Keratinocyte (primary cell): ENCODE measurements at regions not wholly inside any gene's neighbourhood (a gene's known extent, or its start where the extent isn't known, plus 50 kb on each side); places are given as distances from the start of the nearest gene placed in this dataset.

ENCODE experiments used
- DNase-seq: peaks from one replicate; pipeline ENCODE4 v3.0.0-alpha.2; 2011; ENCODE audit warnings: low read depth, missing footprints, low spot score
- FAIRE-seq: peaks from 2 replicates; lab custom pipeline; 2011; peaks lifted over from hg19 to GRCh38; lab: Jason Lieb, UNC
- H2AFZ ChIP-seq: 2 replicates; pipeline ENCODE4 v1.6.0; 2012; ENCODE audit warnings: low read length, control low read depth, inconsistent platforms; ENCODE audit not compliant: control insufficient read depth
- H3K27ac ChIP-seq: 2 replicates; pipeline ENCODE4 v1.5.1; 2011; ENCODE audit warnings: low read length; ENCODE audit not compliant: control insufficient read depth, insufficient read depth
- H3K27me3 ChIP-seq: 3 replicates; pipeline ENCODE4 v1.6.0; 2011; ENCODE audit warnings: low read length; ENCODE audit not compliant: control insufficient read depth, insufficient read depth; ENCODE audit errors: extremely low read depth
- H3K36me3 ChIP-seq, 2 experiments: 2 replicates in 1 of 2; 3 replicates in 1 of 2; pipeline ENCODE4 v1.5.1; 2011; ENCODE audit warnings: low read length in 2 of 2, mild to moderate bottlenecking in 1 of 2; ENCODE audit not compliant: control insufficient read depth in 2 of 2, insufficient read depth in 2 of 2; ENCODE audit errors: extremely low read depth in 1 of 2
- H3K4me1 ChIP-seq: 3 replicates; pipeline ENCODE4 v1.5.1; 2011; ENCODE audit warnings: low read length; ENCODE audit not compliant: control insufficient read depth, insufficient read depth; ENCODE audit errors: extremely low read depth
- H3K4me2 ChIP-seq: 3 replicates; pipeline ENCODE4 v1.6.0; 2011; ENCODE audit warnings: low read depth, low read length; ENCODE audit not compliant: control insufficient read depth, insufficient read depth; ENCODE audit errors: extremely low read depth
- H3K4me3 ChIP-seq, 3 experiments: fragments of 200-600 bp in 1 of 3; sonication (generic) in 1 of 3; 2 replicates in 2 of 3; 3 replicates in 1 of 3; pipeline ENCODE4 v1.5.1; 2011 to 2016; ENCODE audit warnings: low read length in 3 of 3, mild to moderate bottlenecking in 3 of 3, control low read depth in 2 of 3, inconsistent platforms in 1 of 3, low read depth in 1 of 3, mixed read lengths in 1 of 3, mixed run types in 1 of 3, moderate library complexity in 1 of 3; ENCODE audit not compliant: control insufficient read depth in 2 of 3, insufficient read depth in 2 of 3; ENCODE audit errors: extremely low read depth in 1 of 3
- H3K79me2 ChIP-seq: 2 replicates; pipeline ENCODE4 v1.6.0; 2012; ENCODE audit warnings: low read length; ENCODE audit not compliant: control insufficient read depth, insufficient read depth
- H3K9ac ChIP-seq: 3 replicates; pipeline ENCODE4 v1.6.0; 2011; ENCODE audit warnings: low read length; ENCODE audit not compliant: control insufficient read depth, insufficient read depth; ENCODE audit errors: extremely low read depth
- H3K9me1 ChIP-seq: 3 replicates; pipeline ENCODE4 v1.6.0; 2011; ENCODE audit warnings: low read length; ENCODE audit not compliant: control insufficient read depth, insufficient read depth; ENCODE audit errors: extremely low read depth
- H3K9me3 ChIP-seq: 2 replicates; pipeline ENCODE4 v1.5.1; 2012; ENCODE audit warnings: low read depth, low read length; ENCODE audit not compliant: control insufficient read depth
- H4K20me1 ChIP-seq: 3 replicates; pipeline ENCODE4 v1.6.0; 2011; ENCODE audit warnings: low read length; ENCODE audit not compliant: control insufficient read depth, insufficient read depth; ENCODE audit errors: extremely low read depth
- CTCF ChIP-seq, 3 experiments: IDR thresholded peaks in 1 of 3; conservative IDR thresholded peaks in 1 of 3; optimal IDR thresholded peaks in 1 of 3; 2 replicates in 2 of 3; 3 replicates in 1 of 3; pipeline versions ENCODE3 to v1.5.1; 2011; ENCODE audit warnings: low read length in 3 of 3, mild to moderate bottlenecking in 3 of 3, moderate library complexity in 2 of 3, control low read depth in 1 of 3, inconsistent platforms in 1 of 3; ENCODE audit not compliant: insufficient read depth in 2 of 3; ENCODE audit errors: extremely low read depth in 1 of 3
- EZH2 ChIP-seq: IDR thresholded peaks from one replicate; pipeline ENCODE4 v1.6.1; 2012; ENCODE audit warnings: inconsistent platforms, mild to moderate bottlenecking, low read length, moderate library complexity
- dilution Hi-C: fragments of 300-500 bp; cut with MboI; formaldehyde crosslinking; loops from one replicate; pipeline ENCODE4 v1.7.0; 2020; ENCODE audit warnings: low sequenced_read_pairs; ENCODE audit not compliant: extremely low pct_ligation_motif_present

GRCh38 chr13:79090552-79091124 lies 315.4 kb downstream of the RBM26 start:
- Histone ChIP-seq H2AFZ (no peak overlapping the region), H3K9ac (no peak overlapping the region), H3K79me2 (no peaks in the 10 kb centered on the region), H3K4me2 (no peak overlapping the region), H3K27ac (no peak overlapping the region), H3K36me3 (no peaks in the 10 kb centered on the region), H3K4me3 (no peak overlapping the region), H3K4me1 (no peaks in the 10 kb centered on the region), H4K20me1 (no peaks in the 10 kb centered on the region), H3K27me3 (no peaks in the 10 kb centered on the region), H3K9me3 (no peaks in the 10 kb centered on the region), H3K9me1 (no peaks in the 10 kb centered on the region)
- dilution Hi-C loops: no loop called here
- no peak for DNase-seq
- TF ChIP-seq CTCF (optimal IDR thresholded peaks at IDR 0.05 in 1 of 3, IDR thresholded peaks at IDR 0.05 in 1 of 3, conservative IDR thresholded peaks at IDR 0.05 in 1 of 3; ENCODE audit: extremely low read depth in 1 of 3, insufficient read depth in 2 of 3, low read length in 3 of 3) (no peak), EZH2 (no peak)
- FAIRE-seq: no peak

GRCh38 chr13:79084802-79085424 lies 321.1 kb downstream of the RBM26 start:
- dilution Hi-C loops: no loop called here
- Histone ChIP-seq H3K9me1 (no peaks in the 10 kb centered on the region), H3K4me3 (no peak overlapping the region), H3K4me1 (no peaks in the 10 kb centered on the region), H3K4me2 (no peak overlapping the region), H3K79me2 (no peaks in the 10 kb centered on the region), H4K20me1 (no peaks in the 10 kb centered on the region), H3K36me3 (no peaks in the 10 kb centered on the region), H3K27ac (no peak overlapping the region), H3K9me3 (no peaks in the 10 kb centered on the region), H3K9ac (no peak overlapping the region), H3K27me3 (no peaks in the 10 kb centered on the region), H2AFZ (no peak overlapping the region)
- no peak for FAIRE-seq
- no peak for TF ChIP-seq EZH2
- TF ChIP-seq CTCF (optimal IDR thresholded peaks at IDR 0.05 in 1 of 3, IDR thresholded peaks at IDR 0.05 in 1 of 3, conservative IDR thresholded peaks at IDR 0.05 in 1 of 3; ENCODE audit: extremely low read depth in 1 of 3, insufficient read depth in 2 of 3, low read length in 3 of 3): no peak
- no peak for DNase-seq
